MM.1S (cell line): ENCODE measurements at regions not wholly inside any gene's neighbourhood (a gene's known extent, or its start where the extent isn't known, plus 50 kb on each side); places are given as distances from the start of the nearest gene placed in this dataset.

Experiments
- DNase-seq: peaks from one replicate; pipeline ENCODE4 v3.0.0-alpha.2; 2015
- H2AFZ ChIP-seq: fragments of 300-600 bp; sonication (generic); 2 replicates; pipeline ENCODE4 v1.6.0; 2016; ENCODE audit warnings: antibody characterized with exemption, low read length
- H3F3A ChIP-seq: fragments of 300-600 bp; sonication (generic); 2 replicates; pipeline ENCODE4 v1.6.1; 2016; ENCODE audit warnings: mild to moderate bottlenecking, antibody characterized with exemption, low read length, moderate library complexity, mixed read lengths; ENCODE audit not compliant: insufficient read depth
- H3K27ac ChIP-seq: fragments of 300-600 bp; sonication (generic); 2 replicates; pipeline ENCODE4 v1.5.1; 2016; ENCODE audit warnings: mild to moderate bottlenecking, low read length
- H3K27me3 ChIP-seq: fragments of 300-600 bp; sonication (generic); replicated peaks from 2 replicates; pipeline ENCODE4 v1.6.0; 2016; ENCODE audit warnings: low read length; ENCODE audit not compliant: insufficient read depth
- H3K36me3 ChIP-seq: fragments of 300-600 bp; sonication (generic); replicated peaks from 2 replicates; pipeline ENCODE4 v1.6.1; 2016; ENCODE audit warnings: mild to moderate bottlenecking, low read length, mixed read lengths; ENCODE audit not compliant: insufficient read depth
- H3K4me1 ChIP-seq: fragments of 300-600 bp; sonication (generic); 2 replicates; pipeline ENCODE4 v1.6.1; 2016; ENCODE audit warnings: low read length, mixed read lengths
- H3K4me2 ChIP-seq: fragments of 300-600 bp; sonication (generic); 2 replicates; pipeline ENCODE4 v1.6.0; 2016; ENCODE audit warnings: low read depth, low read length
- H3K4me3 ChIP-seq: fragments of 300-600 bp; sonication (generic); 2 replicates; pipeline ENCODE4 v1.5.1; 2016; ENCODE audit warnings: low read length, mixed read lengths
- H3K79me2 ChIP-seq: fragments of 300-600 bp; sonication (generic); 2 replicates; pipeline ENCODE4 v1.6.1; 2016; ENCODE audit warnings: mixed run types, low read length, mixed read lengths
- H3K9ac ChIP-seq: fragments of 300-600 bp; sonication (generic); 2 replicates; pipeline ENCODE4 v1.6.1; 2016; ENCODE audit warnings: low read length, mixed read lengths
- H3K9me2 ChIP-seq: fragments of 300-600 bp; sonication (generic); replicated peaks from 2 replicates; pipeline ENCODE4 v1.6.1; 2016; ENCODE audit warnings: mild to moderate bottlenecking, low read length, mixed read lengths; ENCODE audit not compliant: insufficient read depth
- H3K9me3 ChIP-seq: fragments of 300-600 bp; sonication (generic); replicated peaks from 2 replicates; pipeline ENCODE4 v1.6.1; 2016; ENCODE audit warnings: mild to moderate bottlenecking, low read length, mixed read lengths; ENCODE audit not compliant: insufficient read depth
- H4K20me1 ChIP-seq: fragments of 300-600 bp; sonication (generic); 2 replicates; pipeline ENCODE4 v1.6.1; 2016; ENCODE audit warnings: mild to moderate bottlenecking, low read length, moderate library complexity, mixed read lengths; ENCODE audit not compliant: insufficient read depth
- CTCF ChIP-seq: fragments of 300-600 bp; sonication (generic); IDR thresholded peaks from 2 replicates; pipeline ENCODE4 v1.5.1; 2016; ENCODE audit warnings: antibody characterized with exemption, low read length, mixed read lengths
- EZH2 ChIP-seq: fragments of 300-600 bp; sonication (generic); optimal IDR thresholded peaks from 2 replicates; pipeline ENCODE3; 2017; ENCODE audit warnings: low read depth, mild to moderate bottlenecking, antibody characterized with exemption, low read length, mixed read lengths
- EZH2phosphoT487 ChIP-seq: fragments of 300-600 bp; sonication (generic); IDR thresholded peaks from 2 replicates; pipeline ENCODE4 v1.6.1; 2018; ENCODE audit warnings: antibody characterized with exemption, low read length

GRCh38 chr6:40049128-40049527, 114.9 kb upstream of the MOCS1 start:
- Histone ChIP-seq H3K9me2 (no peaks in the 10 kb centered on the region), H4K20me1 (no peaks in the 10 kb centered on the region), H3K79me2 (no peaks in the 10 kb centered on the region), H3K9me3 (no peaks in the 10 kb centered on the region; the same call in 1 of the 2 replicates), H3K27ac (no peak overlapping the region), H3K27me3 (no peaks in the 10 kb centered on the region), H3K9ac (no peak overlapping the region), H3K4me3 (no peak overlapping the region), H3K4me1 (0 out of 2 replicates have a peak, but pooled peaks cover under 1% of the 10 kb centered on the region), H2AFZ (no peak overlapping the region), H3K36me3 (no peaks in the 10 kb centered on the region), H3F3A (0 out of 2 replicates have a peak, but pooled peaks cover under 1% of the 10 kb centered on the region), H3K4me2 (no peak overlapping the region)
- TF ChIP-seq EZH2phosphoT487 (no peak), CTCF (no peak), EZH2 (no peak)
- DNase-seq: no peak

GRCh38 chr6:40044196-40044595, 109.9 kb upstream of the MOCS1 start:
- peak overlapping the region; percentile 46; the same call in 1 of the 2 replicates for H3K27ac ChIP-seq

GRCh38 chr6:40042232-40042631, 108.0 kb upstream of the MOCS1 start:
- H3K4me2 ChIP-seq: peak overlapping the region; percentile 37; the same call in 1 of the 2 replicates
- peak overlapping the region; percentile 5; the same call in 1 of the 2 replicates for H2AFZ ChIP-seq
- no peaks in the 10 kb centered on the region for H3K9me2 ChIP-seq
- TF ChIP-seq EZH2: no peak
- TF ChIP-seq EZH2phosphoT487: no peak
- no peak for TF ChIP-seq CTCF
- H3K4me3 ChIP-seq: no peak overlapping the region
- no peak overlapping the region for H3K9ac ChIP-seq
- no peaks in the 10 kb centered on the region for H3K79me2 ChIP-seq
- peak overlapping the region; percentile 66; the same call in 1 of the 2 replicates for H3K27ac ChIP-seq
- no peaks in the 10 kb centered on the region for H3K36me3 ChIP-seq
- H3K4me1 ChIP-seq: peaks cover 29% of the 10 kb centered on the region
- no peaks in the 10 kb centered on the region for H3K9me3 ChIP-seq
- H4K20me1 ChIP-seq: no peaks in the 10 kb centered on the region
- peaks cover 15% of the 10 kb centered on the region for H3F3A ChIP-seq
- peak; percentile 87 for DNase-seq
- no peaks in the 10 kb centered on the region for H3K27me3 ChIP-seq

More at GRCh38 chr6:40044196-40044595, 109.9 kb upstream of the MOCS1 start:
- Histone ChIP-seq H3K36me3 (no peaks in the 10 kb centered on the region), H3K9me3 (no peaks in the 10 kb centered on the region; the same call in 1 of the 2 replicates), H3K4me3 (no peak overlapping the region), H4K20me1 (no peaks in the 10 kb centered on the region), H3K79me2 (no peaks in the 10 kb centered on the region), H3K9ac (no peak overlapping the region), H3K4me1 (peaks cover 29% of the 10 kb centered on the region), H3K4me2 (peak overlapping the region; percentile 12; the same call in 1 of the 2 replicates), H3K9me2 (no peaks in the 10 kb centered on the region), H2AFZ (no peak overlapping the region), H3K27me3 (no peaks in the 10 kb centered on the region), H3F3A (peaks cover 15% of the 10 kb centered on the region)
- TF ChIP-seq CTCF (no peak), EZH2phosphoT487 (no peak), EZH2 (no peak)
- peak; percentile 79 for DNase-seq
